Erythroblast (primary cell): ENCODE measurements at regions not wholly inside any gene's neighbourhood (a gene's known extent, or its start where the extent isn't known, plus 50 kb on each side); places are given as distances from the start of the nearest gene placed in this dataset.

ENCODE experiments used
- GATA1 ChIP-seq: IDR thresholded peaks from 2 replicates; pipeline ENCODE4 v1.6.1; 2011; ENCODE audit warnings: low read depth, mild to moderate bottlenecking, control low read depth, low read length, moderate library complexity
- POLR2A ChIP-seq: IDR thresholded peaks from 2 replicates; pipeline ENCODE4 v1.6.1; 2011; ENCODE audit warnings: mild to moderate bottlenecking, low read length

GRCh38 chr2:165015052-165015642 is 59.8 kb upstream of the SLC38A11 start:
- TF ChIP-seq POLR2A (no peak), GATA1 (no peak)
